AG10803 (cell line): ENCODE measurements at regions not wholly inside any gene's neighbourhood (a gene's known extent, or its start where the extent isn't known, plus 50 kb on each side); places are given as distances from the start of the nearest gene placed in this dataset.

ENCODE experiments used
- DNase-seq: peaks from one replicate; pipeline ENCODE4 v3.0.0; 2010; ENCODE audit warnings: low read depth
- H3K4me3 ChIP-seq: 2 replicates; pipeline ENCODE4 v1.5.1; 2011; ENCODE audit warnings: mild to moderate bottlenecking, low read length, control low read depth
- CTCF ChIP-seq: conservative IDR thresholded peaks from 2 replicates; pipeline ENCODE4 v1.5.1; 2011; ENCODE audit warnings: mild to moderate bottlenecking, low read length, control low read depth, inconsistent platforms

- no peak for DNase-seq
- no peak for TF ChIP-seq CTCF
- no peak overlapping the region for H3K4me3 ChIP-seq
These were observed 128.7 kb upstream of the SLC10A2 start for GRCh38 chr13:103194871-103195270.

DNA sequence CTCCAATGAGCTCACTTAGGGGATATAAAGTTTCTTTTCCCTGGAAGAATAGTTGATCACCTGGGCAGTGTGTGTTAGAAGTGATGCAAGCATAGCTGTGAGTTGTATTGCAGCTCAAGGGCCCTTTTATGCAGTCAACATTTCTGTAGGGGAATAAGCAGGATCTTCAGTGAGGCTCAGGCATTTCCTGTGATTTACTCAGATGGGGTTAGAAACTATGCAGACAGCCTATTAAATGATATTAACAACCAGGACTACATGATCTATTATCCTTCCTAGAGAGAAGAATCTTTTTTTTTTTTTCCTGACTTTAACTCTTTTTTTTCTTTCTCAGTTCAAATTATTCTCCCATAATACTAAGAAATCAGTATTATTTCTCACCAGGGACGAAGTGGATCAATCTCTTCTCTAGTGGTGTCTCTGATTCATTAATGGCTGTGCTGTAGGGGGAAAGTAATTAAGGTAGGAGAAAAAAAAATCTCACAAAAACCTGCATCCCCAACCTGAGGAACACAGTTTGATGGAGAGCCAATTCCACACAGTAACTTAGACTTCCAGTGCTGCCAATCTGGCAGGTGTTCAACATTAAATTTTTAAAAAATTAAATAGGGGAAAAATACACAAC, 126.4 kb upstream of the SLC10A2 start:
- H3K4me3 ChIP-seq: no peak overlapping the region
- TF ChIP-seq CTCF: no peak
- no peak for DNase-seq

DNA sequence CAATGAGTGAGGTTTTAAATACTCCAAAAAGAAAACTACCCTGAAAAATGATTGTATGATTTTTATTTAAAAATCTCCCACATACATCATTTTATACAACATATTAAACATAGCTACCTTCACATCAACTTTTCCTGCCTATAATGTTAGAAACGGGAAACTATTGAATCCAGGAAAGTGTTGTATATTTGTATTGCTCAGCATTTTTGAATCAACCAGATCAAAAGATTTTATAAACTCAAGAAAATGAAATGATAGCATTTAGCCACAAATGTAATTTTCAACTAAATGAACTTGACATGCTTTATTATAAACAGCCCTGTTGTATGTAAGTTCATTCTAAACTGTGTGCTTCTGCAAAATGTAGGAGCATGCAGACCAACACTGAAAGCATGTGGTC, 124.6 kb upstream of the SLC10A2 start:
- no peak for DNase-seq
- H3K4me3 ChIP-seq: no peak overlapping the region
- no peak for TF ChIP-seq CTCF

- 0 out of 2 replicates have a peak, but pooled peaks have one; percentile 6 for TF ChIP-seq CTCF
- H3K4me3 ChIP-seq: no peak overlapping the region
- no peak for DNase-seq
These were observed 122.6 kb upstream of the SLC10A2 start for GRCh38 chr13:103188713-103189326.

DNA sequence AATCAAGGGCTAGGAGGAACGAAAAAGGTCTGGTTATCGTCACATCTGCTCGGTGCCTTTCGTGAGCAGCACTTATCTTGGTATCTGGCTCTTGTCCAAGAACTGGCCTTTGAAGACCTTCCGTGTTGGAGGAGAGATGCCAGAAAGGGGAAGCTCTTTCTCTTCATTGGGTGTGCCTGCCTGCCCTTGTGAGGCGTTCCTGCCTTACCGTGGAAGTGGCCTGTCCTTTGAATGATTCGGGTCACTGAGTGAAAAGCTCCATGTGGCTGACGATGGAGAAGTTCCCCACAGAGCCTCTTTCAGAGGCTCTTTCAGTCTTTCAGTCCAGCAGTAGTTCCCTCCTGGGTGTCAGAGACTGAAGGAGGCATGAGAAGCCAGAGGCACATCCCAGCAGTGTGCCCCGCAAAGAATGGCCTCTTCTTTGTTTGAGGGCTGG, 121.5 kb upstream of the SLC10A2 start:
- DNase-seq: no peak
- H3K4me3 ChIP-seq: no peak overlapping the region
- TF ChIP-seq CTCF: no peak

- no peak for TF ChIP-seq CTCF
- no peak overlapping the region for H3K4me3 ChIP-seq
- DNase-seq: no peak
These were observed 118.2 kb upstream of the SLC10A2 start for GRCh38 chr13:103184413-103184812.
